ENCODE measurements at regions not wholly inside any gene's neighbourhood (a gene's known extent, or its start where the extent isn't known, plus 50 kb on each side); places are given as distances from the start of the nearest gene placed in this dataset.

DNA sequence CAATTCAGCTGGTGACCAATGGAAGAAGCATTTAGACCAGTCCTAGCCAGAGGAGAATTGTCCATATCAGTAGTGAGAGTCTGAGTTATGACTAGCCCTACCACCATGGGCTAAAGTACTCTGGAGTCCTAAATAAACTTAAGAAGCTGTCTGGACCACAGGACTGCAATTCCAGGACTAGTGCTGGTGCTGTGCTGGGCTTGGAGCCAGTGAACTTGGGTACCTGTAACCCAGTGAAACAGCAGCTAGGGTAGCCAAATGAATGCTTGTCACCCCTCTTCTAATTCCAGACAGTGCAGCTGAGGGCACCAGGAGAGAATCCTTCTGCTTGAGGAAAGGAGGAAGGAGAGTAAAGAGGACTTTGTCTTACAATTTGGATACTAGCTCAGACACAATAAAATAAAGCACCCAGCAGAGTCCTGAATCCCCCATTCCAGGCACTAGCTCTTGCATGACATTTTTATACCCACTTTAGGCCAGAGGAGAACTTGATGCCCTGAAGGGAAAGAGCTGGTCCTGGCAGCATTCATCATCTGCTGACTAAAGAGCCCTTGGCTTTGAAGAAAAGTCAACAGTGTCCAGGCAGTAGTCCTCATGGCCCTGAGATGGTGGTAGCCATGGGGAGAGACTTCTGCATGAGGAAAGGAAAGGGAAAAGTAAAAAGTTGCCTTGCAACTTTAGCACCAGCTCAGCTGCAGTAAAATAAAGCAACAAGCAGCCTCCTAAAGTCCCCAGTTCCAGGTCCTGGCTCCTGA lies 2675.7 kb downstream of the PCDH7 start:
- TF ChIP-seq EZH2phosphoT487 (IDR thresholded peaks at IDR 0.05; ENCODE audit: insufficient read depth, low read depth) (no peak), EZH2 (IDR thresholded peaks at IDR 0.05; ENCODE audit: insufficient read depth, poor library complexity, severe bottlenecking) (no peak)
